Stimulated activated naive CD8-positive, alpha-beta T cell treated with anti-CD3 and anti-CD28 coated beads, Interleukin-15, amount 100 ng/mL, for 72 hours (primary cell): ENCODE measurements at regions not wholly inside any gene's neighbourhood (a gene's known extent, or its start where the extent isn't known, plus 50 kb on each side); places are given as distances from the start of the nearest gene placed in this dataset.

ENCODE experiments used
- ATAC-seq: fragments of 150-1000 bp; cut with Tn5 transposase; 2 replicates; pipeline ENCODE4 v1.10.0; 2021; ENCODE audit warnings: mild to moderate bottlenecking, moderate library complexity
- DNase-seq, 2 donors: peaks; one replicate each; pipeline ENCODE4 v3.0.0; 2021 to 2022
- H3K27ac Mint-ChIP-seq, 2 donors: one replicate each; pipeline ENCODE4 v1.8.0; 2022; ENCODE audit warnings: mild to moderate bottlenecking in 2 of 2, mixed read lengths in 2 of 2, moderate library complexity in 2 of 2
- H3K27me3 Mint-ChIP-seq: one replicate; pipeline ENCODE4 v1.8.0; 2022; ENCODE audit warnings: mixed read lengths
- H3K4me1 Mint-ChIP-seq: one replicate; pipeline ENCODE4 v1.8.0; 2022; ENCODE audit warnings: mild to moderate bottlenecking, mixed read lengths
- H3K4me3 Mint-ChIP-seq, 2 donors: one replicate each; pipeline ENCODE4 v1.8.0; 2022; ENCODE audit warnings: mild to moderate bottlenecking in 2 of 2, mixed read lengths in 2 of 2, moderate library complexity in 1 of 2
- H3K9me3 Mint-ChIP-seq, 2 donors: one replicate each; pipeline ENCODE4 v1.8.0; 2022; ENCODE audit warnings: mixed read lengths in 2 of 2

DNA sequence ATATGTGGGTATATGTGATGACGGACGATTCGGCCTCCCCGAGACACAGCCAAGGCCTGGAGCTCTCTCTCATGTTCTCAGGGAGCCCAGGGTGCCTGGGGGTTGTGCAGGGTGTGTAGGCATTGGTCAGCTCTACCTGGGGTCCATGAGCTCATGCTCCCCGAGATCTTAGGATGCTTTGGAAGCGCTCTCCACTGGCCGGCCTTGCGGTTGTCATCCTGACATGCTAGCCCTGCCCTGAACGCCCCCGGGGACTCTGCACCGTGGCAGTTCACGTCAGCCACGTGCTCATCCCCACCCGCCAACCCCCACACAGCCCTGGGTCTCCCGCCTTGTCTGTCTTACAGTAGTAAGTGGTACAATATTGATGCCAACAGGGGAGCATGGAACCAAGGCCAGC, 67.8 kb downstream of the RTP5 start:
- Mint-ChIP-seq H3K4me3 (no peak overlapping the region), H3K27ac (no peak overlapping the region), H3K27me3 (no peaks in the 10 kb centered on the region), H3K9me3 (peaks cover 6 to 9% of the 10 kb centered on the region in 2 donors), H3K4me1 (peaks cover 21% of the 10 kb centered on the region)
- no peak for ATAC-seq
- DNase-seq, result no peak

DNA sequence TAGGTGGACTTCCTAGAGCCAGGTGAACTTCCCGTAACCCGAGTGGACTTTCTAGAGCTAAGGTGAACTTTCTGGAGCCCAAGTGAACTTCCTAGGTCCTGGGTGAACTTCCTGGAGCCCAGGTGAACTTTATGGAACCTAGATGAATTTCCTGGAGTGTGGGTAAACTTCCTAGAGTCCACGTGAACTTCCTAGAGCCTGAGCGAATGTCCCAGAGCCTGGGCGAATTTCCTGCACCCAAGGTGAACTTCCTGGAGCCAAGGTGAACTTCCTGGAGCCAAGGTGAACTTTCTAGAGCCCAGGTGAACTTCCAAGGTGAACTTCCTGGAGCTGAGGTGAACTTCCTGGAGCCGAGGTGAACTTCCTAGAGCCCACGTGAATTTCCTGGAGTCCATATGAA, 70.0 kb downstream of the RTP5 start:
- ATAC-seq (no peak), DNase-seq (no peak)
- no peak overlapping the region for H3K4me3 Mint-ChIP-seq
- peaks cover 21% of the 10 kb centered on the region for H3K4me1 Mint-ChIP-seq
- H3K27ac Mint-ChIP-seq, result peak overlapping the region in 1 of 2 donors; percentile 71
- no peaks in the 10 kb centered on the region for H3K27me3 Mint-ChIP-seq
- H3K9me3 Mint-ChIP-seq, result peaks cover 6 to 9% of the 10 kb centered on the region in 2 donors

DNA sequence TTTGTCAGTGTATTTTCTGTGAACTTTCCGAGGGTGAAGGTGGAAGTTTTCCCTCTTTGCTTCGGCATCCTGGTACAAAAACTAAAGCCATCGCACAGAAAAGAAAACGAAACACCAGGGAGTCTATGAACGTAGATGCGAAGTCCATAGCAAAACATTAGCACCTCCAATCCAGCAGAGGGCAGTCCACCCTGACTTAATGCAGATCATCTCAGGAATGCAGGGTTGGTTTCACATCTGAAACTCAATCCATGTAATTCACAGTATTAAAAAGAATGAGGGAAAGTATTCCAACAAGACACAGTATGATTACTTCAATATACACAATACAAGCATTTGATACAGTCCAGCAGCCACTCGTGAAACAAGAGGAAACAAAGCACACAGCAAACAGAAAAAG, 70.8 kb downstream of the RTP5 start:
- Mint-ChIP-seq H3K4me3 (no peak overlapping the region), H3K27ac (peak overlapping the region in 1 of 2 donors; percentile 81), H3K4me1 (peaks cover 21% of the 10 kb centered on the region), H3K9me3 (peaks cover 6 to 9% of the 10 kb centered on the region in 2 donors), H3K27me3 (no peaks in the 10 kb centered on the region)
- ATAC-seq, result no peak
- DNase-seq, result no peak

DNA sequence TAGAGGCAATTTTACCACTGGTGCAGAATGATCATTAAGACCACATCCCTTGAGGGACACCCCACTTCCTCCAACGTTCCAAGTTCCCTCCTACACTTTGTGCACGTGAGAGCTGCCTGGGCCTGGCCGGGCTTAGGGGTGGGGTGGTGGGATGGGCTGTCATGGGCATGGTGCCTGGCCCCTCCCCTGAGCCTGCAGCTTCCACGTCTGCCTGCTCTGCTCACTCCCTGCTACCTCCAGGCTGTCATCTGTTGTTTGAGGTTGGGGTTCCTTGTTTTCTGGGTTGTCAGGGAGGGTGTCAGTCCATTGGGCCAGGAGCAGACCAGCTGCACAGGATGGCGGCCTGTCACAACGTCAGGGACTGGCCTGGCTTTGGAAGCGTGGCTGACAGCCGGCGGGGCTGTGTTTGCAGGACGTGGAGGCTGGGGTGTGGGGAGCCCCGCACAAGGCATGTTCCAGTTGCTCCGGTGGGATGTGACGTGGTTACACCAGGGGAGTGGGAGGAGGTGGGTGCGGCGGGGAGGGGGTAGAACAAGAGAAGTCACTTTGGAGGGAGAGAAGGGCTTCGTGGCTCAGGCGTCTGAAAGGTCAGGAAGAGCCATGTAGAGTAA, 72.3 kb downstream of the RTP5 start:
- Mint-ChIP-seq H3K27ac (no peak overlapping the region), H3K9me3 (peaks cover 6 to 9% of the 10 kb centered on the region in 2 donors), H3K4me3 (no peak overlapping the region), H3K4me1 (peaks cover 21% of the 10 kb centered on the region), H3K27me3 (no peaks in the 10 kb centered on the region)
- ATAC-seq (no peak), DNase-seq (no peak)

DNA sequence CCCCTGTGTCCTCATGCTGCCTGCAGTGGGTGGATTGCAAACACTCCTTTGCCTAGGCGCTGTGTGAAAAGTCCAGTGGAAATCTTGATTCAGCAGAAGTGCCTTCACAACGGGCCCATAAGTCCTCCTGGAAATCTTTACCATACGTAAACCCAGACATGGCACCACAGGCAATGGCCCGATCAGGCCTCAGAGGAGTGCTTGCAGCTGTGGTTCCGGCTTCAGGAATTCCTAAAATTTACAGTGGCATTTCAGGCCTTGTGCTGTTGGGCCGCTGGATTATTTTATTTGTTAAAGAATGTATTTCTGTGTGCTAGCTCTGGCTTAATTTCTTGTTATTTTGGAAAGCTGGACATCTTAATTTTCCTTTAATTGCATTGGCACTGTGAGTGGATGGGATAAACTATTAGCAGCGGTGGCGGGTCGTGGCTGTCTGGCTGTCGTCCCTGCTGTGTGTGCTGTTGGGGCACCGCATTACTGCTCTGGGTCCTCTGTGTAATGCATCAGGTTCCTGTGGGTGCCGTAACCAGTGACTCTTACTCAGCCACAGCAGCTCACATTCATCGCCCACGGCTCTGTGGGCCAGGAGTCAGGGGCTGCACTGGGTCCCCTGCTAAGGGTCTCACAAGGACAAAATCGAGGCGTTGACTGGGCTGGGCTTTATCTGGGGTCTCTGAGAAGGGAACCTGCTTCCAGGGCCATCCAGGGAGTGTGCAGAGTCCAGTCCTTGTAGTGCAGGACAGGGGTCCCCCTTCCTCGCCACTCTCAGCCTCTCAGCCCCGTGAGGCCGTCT, 73.1 kb downstream of the RTP5 start:
- Mint-ChIP-seq H3K4me3 (no peak overlapping the region), H3K27ac (peak overlapping the region in 1 of 2 donors; percentile 34), H3K9me3 (peaks cover 6 to 9% of the 10 kb centered on the region in 2 donors), H3K4me1 (peaks cover 21% of the 10 kb centered on the region), H3K27me3 (no peaks in the 10 kb centered on the region)
- ATAC-seq (no peak), DNase-seq (no peak)

DNA sequence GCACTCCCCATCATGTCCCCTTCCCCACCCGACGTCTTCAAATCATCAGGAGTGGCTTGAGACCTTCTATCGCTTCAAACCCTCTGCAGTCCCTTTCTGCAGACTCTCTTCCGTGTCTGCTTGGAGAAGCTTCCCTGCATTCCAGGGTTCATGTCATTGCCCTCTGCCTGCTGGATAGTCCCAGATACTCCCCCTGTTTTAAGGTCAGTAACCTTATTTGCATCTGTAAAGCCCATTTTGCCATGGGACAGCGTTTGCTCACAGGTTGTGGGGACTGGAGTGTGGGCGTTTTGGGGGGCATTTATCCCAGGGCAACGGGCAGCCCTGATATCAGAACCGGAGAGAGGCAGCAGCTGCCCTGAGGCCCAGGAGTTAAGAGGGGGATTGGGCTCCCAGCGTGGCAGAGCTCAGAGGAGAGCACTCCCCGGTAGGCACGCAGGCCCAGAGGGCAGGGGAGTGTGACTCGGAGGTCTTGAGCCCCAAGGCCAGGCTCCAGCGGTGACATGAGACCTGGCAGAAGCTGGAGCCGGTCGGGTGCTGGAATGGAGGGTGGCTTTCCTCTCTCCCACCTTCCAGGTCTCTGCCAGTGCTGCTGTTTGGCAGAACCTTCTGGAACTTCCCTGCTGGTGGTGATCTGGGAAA, 73.8 kb downstream of the RTP5 start:
- DNase-seq, result no peak
- Mint-ChIP-seq H3K4me1 (peaks cover 21% of the 10 kb centered on the region), H3K9me3 (peaks cover 6 to 9% of the 10 kb centered on the region in 2 donors), H3K27ac (no peak overlapping the region), H3K27me3 (no peaks in the 10 kb centered on the region), H3K4me3 (no peak overlapping the region)
- ATAC-seq, result no peak

DNA sequence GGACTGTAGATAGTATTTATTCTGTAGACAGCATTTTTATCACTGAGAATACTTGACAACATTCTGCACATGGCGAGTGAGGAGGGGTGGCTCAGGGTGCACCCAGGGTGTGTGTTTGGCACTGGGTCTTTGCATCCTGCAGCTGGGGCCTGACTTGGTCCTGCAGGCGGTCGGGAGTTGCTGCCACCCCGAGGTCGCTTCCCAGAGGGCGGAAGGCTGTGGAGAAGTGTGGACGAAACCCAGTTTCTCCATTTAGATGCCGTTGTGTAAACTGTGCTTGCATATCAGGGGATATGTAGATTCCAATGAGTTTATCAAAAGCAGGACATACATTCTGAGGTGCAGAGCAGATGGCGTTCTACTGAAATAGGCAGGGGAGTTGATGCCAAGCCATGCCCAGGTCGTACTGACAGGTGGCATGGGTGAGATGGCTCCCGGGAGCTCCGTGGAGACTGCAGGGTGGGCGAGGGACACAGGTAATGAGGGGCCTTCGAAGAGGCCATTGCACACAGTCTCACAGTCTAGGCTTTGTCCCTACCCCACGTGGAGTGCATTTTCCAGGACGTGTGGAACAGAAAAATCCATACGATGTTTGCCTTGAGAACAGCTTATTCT, 74.5 kb downstream of the RTP5 start:
- Mint-ChIP-seq H3K27me3 (no peaks in the 10 kb centered on the region), H3K4me3 (no peak overlapping the region), H3K27ac (no peak overlapping the region), H3K9me3 (peaks cover 6 to 9% of the 10 kb centered on the region in 2 donors), H3K4me1 (peaks cover 16% of the 10 kb centered on the region)
- DNase-seq (no peak), ATAC-seq (no peak)

DNA sequence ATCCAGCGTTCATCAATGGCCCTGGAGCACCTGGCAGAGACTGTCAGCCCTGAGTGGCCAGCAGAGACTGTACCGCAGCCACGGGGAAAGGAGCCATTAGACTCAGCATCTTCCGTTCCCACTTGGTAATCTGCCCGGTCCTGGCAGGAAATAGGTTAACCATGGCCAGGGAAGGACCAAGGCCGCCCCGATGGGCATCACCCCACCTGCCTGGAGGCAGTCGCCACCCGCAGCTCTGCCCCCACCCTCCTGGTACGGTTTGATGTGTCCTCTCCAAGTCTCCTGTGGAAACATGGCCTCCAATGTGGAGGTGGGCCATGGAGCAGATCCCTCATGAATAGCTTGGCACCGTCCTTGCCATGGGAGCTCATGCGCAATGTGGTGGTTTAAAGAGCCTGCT, 75.3 kb downstream of the RTP5 start:
- Mint-ChIP-seq H3K9me3 (peaks cover 6 to 9% of the 10 kb centered on the region in 2 donors), H3K4me3 (no peak overlapping the region), H3K27ac (no peak overlapping the region), H3K4me1 (peaks cover 15% of the 10 kb centered on the region), H3K27me3 (no peaks in the 10 kb centered on the region)
- DNase-seq, result no peak
- ATAC-seq, result no peak

DNA sequence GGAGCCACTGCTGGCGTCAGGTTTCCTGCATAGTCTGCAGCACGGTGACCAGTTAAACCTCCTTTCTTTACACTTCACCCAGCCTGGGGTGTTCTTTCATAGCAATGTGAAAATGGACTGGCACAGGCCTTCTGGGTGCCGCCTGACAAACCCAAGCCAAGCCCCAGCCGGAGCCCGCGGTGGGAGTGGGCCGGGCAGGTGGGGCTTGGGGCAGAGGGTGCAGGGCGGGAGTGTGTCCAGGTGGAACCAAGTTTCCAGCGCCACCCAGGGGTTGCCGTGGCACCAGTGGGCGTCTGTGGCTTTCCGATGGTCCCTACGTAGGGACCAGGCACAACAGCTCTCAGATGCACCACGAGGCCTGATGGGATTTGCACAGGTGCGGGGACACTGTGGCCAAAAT, 75.8 kb downstream of the RTP5 start:
- Mint-ChIP-seq H3K27ac (peak overlapping the region in 1 of 2 donors; percentile 35), H3K9me3 (peaks cover 3 to 5% of the 10 kb centered on the region in 2 donors), H3K4me3 (no peak overlapping the region), H3K4me1 (peaks cover 11% of the 10 kb centered on the region), H3K27me3 (no peaks in the 10 kb centered on the region)
- DNase-seq (no peak), ATAC-seq (no peak)

DNA sequence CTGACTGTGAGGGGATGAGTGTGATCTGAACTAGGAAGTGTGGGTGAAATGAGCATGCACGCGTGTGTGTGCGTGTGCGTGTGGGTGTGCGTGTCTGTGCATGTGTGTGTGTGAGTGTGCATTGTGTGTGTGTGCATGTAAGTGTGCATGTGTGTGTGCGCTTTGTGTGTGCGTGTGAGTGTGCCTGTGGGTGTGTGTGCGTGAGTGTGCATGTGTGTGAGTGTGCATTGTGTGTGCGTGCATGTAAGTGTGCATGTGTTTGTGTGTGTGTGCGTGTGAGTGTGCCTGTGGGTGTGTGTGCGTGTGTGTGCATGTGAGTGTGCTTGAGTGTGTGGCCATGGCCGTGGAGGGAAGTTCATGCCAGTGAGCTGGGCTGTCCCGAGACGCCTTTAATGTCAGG, 76.3 kb downstream of the RTP5 start:
- ATAC-seq, result no peak
- Mint-ChIP-seq H3K4me1 (peaks cover 8% of the 10 kb centered on the region), H3K4me3 (no peak overlapping the region), H3K27me3 (no peaks in the 10 kb centered on the region), H3K27ac (no peak overlapping the region), H3K9me3 (no peaks in the 10 kb centered on the region)
- no peak for DNase-seq

DNA sequence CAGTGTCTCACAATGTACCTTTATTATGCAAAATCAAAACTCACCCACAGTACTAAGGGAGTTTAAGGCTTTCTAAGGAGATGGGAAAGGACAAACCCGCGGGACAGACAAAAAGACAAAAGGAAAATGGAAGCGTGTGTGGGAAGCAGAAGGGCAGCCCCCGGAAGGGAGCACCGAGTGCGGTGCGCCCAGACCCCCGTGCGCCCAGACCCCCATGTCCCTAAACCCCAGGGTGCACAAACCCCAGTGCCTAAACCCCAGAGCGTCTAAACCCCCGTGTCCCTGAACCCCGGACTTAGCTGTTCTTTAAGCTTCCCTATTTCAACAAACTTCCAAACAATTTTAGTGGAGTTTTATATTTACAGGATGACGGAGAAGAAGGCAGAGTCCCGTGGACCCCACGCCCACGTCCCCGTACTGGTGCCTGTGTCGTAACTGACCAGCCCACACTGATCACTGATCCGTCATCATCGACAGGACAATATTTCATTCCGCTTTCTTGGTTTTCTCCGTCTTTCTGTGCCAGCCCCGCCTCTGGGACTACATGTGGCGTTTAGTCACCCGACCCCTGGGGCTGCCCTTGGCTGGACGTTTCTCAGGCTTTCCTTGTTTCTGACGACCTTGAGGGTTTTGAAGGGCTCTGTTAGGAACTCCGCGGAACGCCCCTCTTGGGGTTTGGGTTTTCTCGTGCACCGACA, 76.9 kb downstream of the RTP5 start:
- ATAC-seq, result no peak
- Mint-ChIP-seq H3K4me3 (no peak overlapping the region), H3K27me3 (no peaks in the 10 kb centered on the region), H3K9me3 (no peaks in the 10 kb centered on the region), H3K27ac (no peak overlapping the region), H3K4me1 (peaks cover 2% of the 10 kb centered on the region)
- no peak for DNase-seq

DNA sequence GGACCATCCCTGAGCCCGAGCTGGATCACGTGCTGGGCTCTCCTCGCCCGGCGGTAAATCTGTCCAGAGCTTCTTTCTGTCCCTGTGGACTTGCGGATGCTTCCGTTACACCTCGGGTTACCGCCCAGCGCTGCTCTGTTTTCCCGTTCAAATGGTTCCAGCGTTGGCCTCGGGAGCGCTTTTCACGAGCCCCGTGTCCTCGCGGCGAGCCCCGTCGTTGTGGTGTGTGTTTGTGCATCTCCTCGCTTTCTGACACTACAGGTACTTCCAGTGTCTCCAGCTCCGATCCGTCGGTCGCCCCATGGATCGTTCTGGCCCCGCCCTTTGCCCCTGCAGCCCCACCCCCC, 77.4 kb downstream of the RTP5 start:
- H3K4me1 Mint-ChIP-seq, result no peaks in the 10 kb centered on the region
- H3K4me3 Mint-ChIP-seq, result no peak overlapping the region
- H3K9me3 Mint-ChIP-seq, result no peaks in the 10 kb centered on the region
- DNase-seq (no peak), ATAC-seq (no peak)
- no peaks in the 10 kb centered on the region for H3K27me3 Mint-ChIP-seq
- H3K27ac Mint-ChIP-seq, result no peak overlapping the region

DNA sequence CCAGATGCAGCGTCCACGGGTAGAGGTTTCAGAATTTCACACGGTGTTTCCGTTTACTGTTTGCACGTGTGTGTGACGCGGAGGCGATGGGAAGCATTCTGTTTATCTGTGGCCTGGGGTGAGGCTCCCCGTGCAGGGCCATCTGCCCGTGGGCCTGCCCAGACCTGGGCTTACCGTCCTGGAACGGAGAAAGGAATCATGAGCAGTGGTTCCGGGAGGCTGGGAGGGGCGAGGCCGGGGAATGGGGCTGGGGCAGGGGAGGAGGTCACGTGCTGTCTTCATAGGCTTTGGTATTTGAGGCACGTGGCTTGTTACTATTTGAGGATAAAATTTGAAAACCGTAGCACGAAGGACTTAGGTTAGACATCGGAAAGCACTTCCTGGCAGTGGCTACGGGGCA, 77.9 kb downstream of the RTP5 start:
- Mint-ChIP-seq H3K9me3 (no peaks in the 10 kb centered on the region), H3K27ac (no peak overlapping the region), H3K4me3 (no peak overlapping the region), H3K27me3 (no peaks in the 10 kb centered on the region), H3K4me1 (no peaks in the 10 kb centered on the region)
- DNase-seq (no peak), ATAC-seq (no peak)

DNA sequence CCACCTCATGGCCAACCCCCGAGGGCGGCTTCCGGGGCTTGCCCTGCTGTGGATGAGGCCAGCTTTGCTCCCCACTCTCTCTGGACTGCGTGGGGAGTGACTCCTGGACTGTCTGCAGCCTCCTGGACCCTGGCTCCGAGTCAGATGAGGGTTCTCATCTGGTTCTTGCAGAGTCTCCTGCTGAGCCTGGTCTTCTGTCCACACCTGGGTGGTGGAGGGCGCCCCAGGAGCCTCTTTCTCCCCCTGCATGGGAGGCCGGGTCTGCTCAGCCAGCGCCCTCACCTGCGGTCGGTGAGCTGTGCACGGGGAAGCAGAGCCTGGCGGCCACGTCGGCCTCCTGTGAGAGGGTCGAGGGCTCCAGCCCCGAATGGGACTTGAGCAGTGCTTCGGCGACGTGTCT, 78.3 kb downstream of the RTP5 start:
- ATAC-seq (no peak), DNase-seq (no peak)
- Mint-ChIP-seq H3K4me3 (no peak overlapping the region), H3K27me3 (no peaks in the 10 kb centered on the region), H3K9me3 (no peaks in the 10 kb centered on the region), H3K4me1 (no peaks in the 10 kb centered on the region), H3K27ac (no peak overlapping the region)

DNA sequence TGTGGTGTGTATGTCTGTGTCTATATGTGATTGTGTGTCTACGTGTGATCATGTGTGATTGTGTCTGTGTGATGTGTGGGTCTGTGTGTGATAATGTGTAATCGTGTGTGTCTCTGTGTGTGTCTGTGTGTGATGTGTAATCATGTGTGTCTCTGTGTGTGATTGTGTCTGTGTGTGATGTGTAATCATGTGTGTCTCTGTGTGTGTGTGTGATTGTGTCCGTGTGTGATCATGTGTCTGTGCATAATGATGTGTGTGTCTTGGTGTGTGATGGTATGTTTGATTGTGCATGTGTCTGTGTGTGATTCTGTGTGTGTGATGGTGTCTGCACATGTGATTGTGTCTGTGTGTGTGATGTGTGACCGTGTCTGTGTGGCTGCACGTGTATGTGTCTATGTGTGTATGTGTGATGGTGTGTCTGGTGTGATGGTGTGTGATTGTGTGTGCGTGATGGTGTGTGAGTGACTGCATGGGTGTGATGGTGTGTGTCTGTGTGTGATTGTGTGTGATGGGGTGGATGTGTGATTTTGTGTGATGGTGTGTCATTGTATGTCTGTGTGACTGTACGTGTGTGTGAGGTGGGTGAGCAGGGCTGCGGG, 78.9 kb downstream of the RTP5 start:
- DNase-seq (no peak), ATAC-seq (no peak)
- Mint-ChIP-seq H3K27me3 (no peaks in the 10 kb centered on the region), H3K9me3 (no peaks in the 10 kb centered on the region), H3K4me3 (no peak overlapping the region), H3K4me1 (no peaks in the 10 kb centered on the region), H3K27ac (no peak overlapping the region)
